ENCODE measurements at regions not wholly inside any gene's neighbourhood (a gene's known extent, or its start where the extent isn't known, plus 50 kb on each side); places are given as distances from the start of the nearest gene placed in this dataset.

DNA sequence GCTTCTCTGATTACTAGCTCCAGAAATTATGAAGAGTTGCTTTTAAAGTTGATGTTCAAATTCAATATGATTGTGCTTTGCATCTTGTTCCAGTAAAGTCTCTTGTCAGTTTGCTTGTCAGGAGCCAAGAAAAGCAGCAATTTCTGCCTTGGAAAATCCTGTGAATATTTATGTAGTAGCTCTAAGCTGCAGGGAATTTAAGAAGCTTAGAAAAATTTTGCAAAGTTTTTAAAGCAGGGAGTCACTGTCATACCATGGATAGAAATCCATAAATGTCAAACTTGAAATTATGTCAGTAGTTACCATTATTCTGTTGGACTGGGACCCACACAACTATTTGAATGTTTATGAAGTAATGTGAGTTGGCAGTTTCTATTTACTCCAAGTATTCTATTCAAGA lies 169.3 kb downstream of the TMEM200C start:
- Histone ChIP-seq H3K36me3 (ENCODE audit: low read depth, missing control alignments) (no peaks in the 10 kb centered on the region), H3K27me3 (no peaks in the 10 kb centered on the region), H3K4me3 (no peak overlapping the region), H3K27ac (no peak overlapping the region), H3K9me3 (no peaks in the 10 kb centered on the region), H3K4me1 (no peaks in the 10 kb centered on the region)
- DNase-seq, result no peak
- TF ChIP-seq POLR2A (IDR thresholded peaks at IDR 0.05) (no peak), CTCF (IDR thresholded peaks at IDR 0.05) (no peak)
- intact Hi-C loops (cut with DNase I; ENCODE audit: low total_unique reads), result no loop called here

- no peak for DNase-seq
- Histone ChIP-seq H3K4me1 (no peaks in the 10 kb centered on the region), H3K4me3 (no peak overlapping the region), H3K27me3 (no peaks in the 10 kb centered on the region), H3K9me3 (no peaks in the 10 kb centered on the region), H3K27ac (no peak overlapping the region), H3K36me3 (ENCODE audit: low read depth, missing control alignments) (no peaks in the 10 kb centered on the region)
- intact Hi-C loops (cut with DNase I; ENCODE audit: low total_unique reads), result no loop called here
- TF ChIP-seq POLR2A (IDR thresholded peaks at IDR 0.05) (no peak), CTCF (IDR thresholded peaks at IDR 0.05) (no peak)
- 81 to 83% methylated on average over 10 of the region's 10 CpGs for WGBS, 2 donors
These were observed 173.4 kb downstream of the TMEM200C start for GRCh38 chr18:5721924-5722323.

- WGBS, 2 donors, result 81 to 84% methylated on average over 9 of the region's 9 CpGs
- no peak for TF ChIP-seq POLR2A (IDR thresholded peaks at IDR 0.05)
- TF ChIP-seq CTCF (IDR thresholded peaks at IDR 0.05), result no peak
- no peaks in the 10 kb centered on the region for H3K9me3 ChIP-seq
- no peak for DNase-seq
- no peaks in the 10 kb centered on the region for H3K27me3 ChIP-seq
- intact Hi-C loops (cut with DNase I; ENCODE audit: low total_unique reads), result no loop called here
- no peaks in the 10 kb centered on the region for H3K36me3 ChIP-seq (ENCODE audit: low read depth, missing control alignments)
- no peak overlapping the region for H3K27ac ChIP-seq
- no peak overlapping the region for H3K4me3 ChIP-seq
- H3K4me1 ChIP-seq, result no peaks in the 10 kb centered on the region
These were observed 175.2 kb downstream of the TMEM200C start for GRCh38 chr18:5720132-5720531.

DNA sequence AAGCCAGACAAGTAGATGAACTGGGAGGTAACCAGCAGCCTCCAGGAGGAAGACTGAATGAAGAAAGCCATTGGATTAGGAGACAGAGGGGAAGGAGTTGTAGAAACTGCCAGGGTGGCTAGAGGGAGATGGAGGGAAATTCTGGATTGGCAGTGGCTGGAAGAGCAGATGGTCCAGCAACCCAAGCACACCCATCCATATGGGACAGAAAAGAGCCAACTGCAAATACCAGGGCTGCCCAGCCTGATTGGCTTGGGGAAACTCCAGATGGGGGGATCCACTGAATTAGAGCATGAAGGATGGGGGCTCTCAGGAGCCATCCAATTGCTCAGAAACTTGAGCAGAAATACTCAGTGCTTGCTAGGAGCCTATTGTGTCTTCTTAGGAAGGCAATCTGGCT lies 173.5 kb upstream of the EPB41L3 start:
- Histone ChIP-seq H3K4me1 (no peaks in the 10 kb centered on the region), H3K27ac (no peak overlapping the region), H3K36me3 (ENCODE audit: low read depth, missing control alignments) (no peaks in the 10 kb centered on the region), H3K27me3 (no peaks in the 10 kb centered on the region), H3K4me3 (no peak overlapping the region), H3K9me3 (no peaks in the 10 kb centered on the region)
- intact Hi-C loops (cut with DNase I; ENCODE audit: low total_unique reads), result no loop called here
- DNase-seq, result no peak
- TF ChIP-seq POLR2A (IDR thresholded peaks at IDR 0.05) (no peak), CTCF (IDR thresholded peaks at IDR 0.05) (no peak)

DNA sequence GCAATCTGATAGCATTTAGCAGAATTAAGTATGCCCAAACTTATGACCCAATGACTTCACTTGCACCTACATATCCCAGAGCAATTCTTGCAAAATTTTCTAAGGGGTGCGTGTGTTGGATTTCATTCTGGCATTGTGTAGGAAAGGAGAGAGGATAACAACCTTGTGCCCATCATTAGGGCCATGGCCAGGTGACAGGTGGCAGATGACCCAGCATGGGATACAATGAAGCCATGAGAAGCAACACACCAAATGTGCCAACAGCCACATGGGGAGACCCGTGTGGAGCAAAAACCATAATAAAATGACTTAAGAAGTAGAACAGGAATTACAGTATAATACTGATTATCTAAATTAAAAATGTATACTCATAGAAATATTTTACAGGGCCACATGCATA lies 166.9 kb upstream of the EPB41L3 start:
- H3K27me3 ChIP-seq, result no peaks in the 10 kb centered on the region
- no peak for TF ChIP-seq CTCF (IDR thresholded peaks at IDR 0.05)
- TF ChIP-seq POLR2A (IDR thresholded peaks at IDR 0.05), result no peak
- no peaks in the 10 kb centered on the region for H3K9me3 ChIP-seq
- no peak overlapping the region for H3K27ac ChIP-seq
- no peaks in the 10 kb centered on the region for H3K36me3 ChIP-seq (ENCODE audit: low read depth, missing control alignments)
- intact Hi-C loops (cut with DNase I; ENCODE audit: low total_unique reads), result no loop called here
- no peak for DNase-seq
- H3K4me1 ChIP-seq, result no peaks in the 10 kb centered on the region
- WGBS, 2 donors, result 89% methylated on average over 2 of the region's 2 CpGs
- H3K4me3 ChIP-seq, result no peak overlapping the region
